SK-N-SH (cell line): ENCODE measurements at regions not wholly inside any gene's neighbourhood (a gene's known extent, or its start where the extent isn't known, plus 50 kb on each side); places are given as distances from the start of the nearest gene placed in this dataset.

Source experiments
- CTCF ChIA-PET: fragments of 300-600, 350-600 bp; formaldehyde crosslinking; extraction: SDS; loops from one replicate; lab custom pipeline; 2021; lab: Yijun Ruan, JAX
- POLR2A ChIA-PET: fragments of 350-600 bp; sonication (Branson Sonifier 250); formaldehyde crosslinking; extraction: SDS; loops from one replicate; lab custom pipeline; 2020; ENCODE audit warnings: antibody characterized with exemption, inconsistent platforms; lab: Yijun Ruan, JAX
- DNase-seq: peaks from one replicate; pipeline ENCODE4 v3.0.0; 2012
- H2AFZ ChIP-seq: fragments of 200-600 bp; sonication (generic); 2 replicates; pipeline ENCODE4 v1.8.1; 2016; ENCODE audit warnings: antibody characterized with exemption, mild to moderate bottlenecking, low read depth
- H3F3A ChIP-seq: fragments of 200-600 bp; sonication (generic); replicated peaks from 2 replicates; pipeline ENCODE3; 2016; ENCODE audit warnings: antibody characterized with exemption, mild to moderate bottlenecking; ENCODE audit not compliant: insufficient read depth
- H3K27ac ChIP-seq, 2 experiments: fragments of 200-500 bp in 1 of 2; fragments of 200-600 bp in 1 of 2; sonication (Bioruptor generic) in 1 of 2; sonication (generic), shearing (Covaris generic) in 1 of 2; 2 replicates each; pipeline versions ENCODE4 v1.5.1 to v1.6.1; 2014 to 2016; ENCODE audit warnings: low read depth in 2 of 2, inconsistent platforms in 1 of 2, low read length in 1 of 2, mild to moderate bottlenecking in 1 of 2, mixed read lengths in 1 of 2
- H3K27me3 ChIP-seq: fragments of 200-600 bp; sonication (generic), shearing (Covaris generic); 2 replicates; pipeline ENCODE4 v1.6.1; 2016; ENCODE audit warnings: mixed run types; ENCODE audit not compliant: insufficient read depth
- H3K36me3 ChIP-seq, 2 experiments: fragments of 200-500 bp in 1 of 2; fragments of 200-600 bp in 1 of 2; sonication (Bioruptor generic) in 1 of 2; sonication (generic) in 1 of 2; replicated peaks in 1 of 2; 2 replicates each; pipeline versions ENCODE3 to v1.5.1; 2014 to 2016; ENCODE audit warnings: low read length in 1 of 2, mild to moderate bottlenecking in 1 of 2; ENCODE audit not compliant: insufficient read depth in 2 of 2, control insufficient read depth in 1 of 2
- H3K4me1 ChIP-seq, 2 experiments: fragments of 200-500 bp in 1 of 2; fragments of 200-600 bp in 1 of 2; sonication (Bioruptor generic) in 1 of 2; sonication (generic), shearing (Covaris generic) in 1 of 2; 2 replicates each; pipeline versions ENCODE4 v1.5.1 to v1.6.1; 2014 to 2016; ENCODE audit warnings: low read depth in 1 of 2, low read length in 1 of 2, mixed run types in 1 of 2; ENCODE audit not compliant: insufficient read depth in 2 of 2, control insufficient read depth in 1 of 2
- H3K4me2 ChIP-seq: fragments of 200-600 bp; sonication (generic), shearing (Covaris generic); 2 replicates; pipeline ENCODE4 v1.6.1; 2017; ENCODE audit warnings: mixed run types
- H3K4me3 ChIP-seq, 2 experiments: fragments of 200-500 bp in 1 of 2; fragments of 200-600 bp in 1 of 2; sonication (Bioruptor generic) in 1 of 2; sonication (generic), shearing (Covaris generic) in 1 of 2; 2 replicates each; pipeline versions ENCODE4 v1.5.1 to v1.8.1; 2014 to 2016; ENCODE audit warnings: low read depth in 2 of 2, inconsistent platforms in 1 of 2, low read length in 1 of 2, mild to moderate bottlenecking in 1 of 2, mixed read lengths in 1 of 2, moderate library complexity in 1 of 2
- H3K79me2 ChIP-seq: fragments of 200-600 bp; sonication (generic); 2 replicates; pipeline ENCODE4 v1.8.1; 2017; ENCODE audit warnings: mild to moderate bottlenecking; ENCODE audit not compliant: insufficient read depth
- H3K9ac ChIP-seq: fragments of 200-600 bp; sonication (generic); 2 replicates; pipeline ENCODE4 v1.6.1; 2017; ENCODE audit warnings: mixed run types
- H3K9me2 ChIP-seq: fragments of 200-600 bp; sonication (generic); 2 replicates; pipeline ENCODE4 v1.6.1; 2017; ENCODE audit warnings: mixed run types
- H3K9me3 ChIP-seq: fragments of 200-600 bp; sonication (generic); 2 replicates; pipeline ENCODE4 v1.6.1; 2017; ENCODE audit warnings: mixed run types, mild to moderate bottlenecking, moderate library complexity
- H4K20me1 ChIP-seq: fragments of 200-600 bp; sonication (generic); 2 replicates; pipeline ENCODE4 v1.6.1; 2017; ENCODE audit warnings: mild to moderate bottlenecking, mixed run types; ENCODE audit not compliant: insufficient read depth
- CHD2 ChIP-seq: fragments of 150-350 bp; IDR thresholded peaks from 2 replicates; pipeline ENCODE4 v1.6.1; 2018; ENCODE audit warnings: low read length; ENCODE audit not compliant: partially characterized antibody
- EZH2phosphoT487 ChIP-seq: fragments of 200-600 bp; sonication (generic); IDR thresholded peaks from 2 replicates; pipeline ENCODE4 v1.6.1; 2017; ENCODE audit warnings: low read depth, mixed run types, mild to moderate bottlenecking, antibody characterized with exemption, moderate library complexity, borderline replicate concordance
- FOXJ3 ChIP-seq: sonication (generic); formaldehyde crosslinking; IDR thresholded peaks from 2 replicates; pipeline ENCODE4 v1.5.1; 2020; ENCODE audit warnings: mild to moderate bottlenecking, missing genetic modification reagents
- FOXM1 ChIP-seq: IDR thresholded peaks from 2 replicates; pipeline ENCODE4 v1.4.0; 2012; ENCODE audit warnings: low read depth, mild to moderate bottlenecking
- GATA2 ChIP-seq: sonication (generic); formaldehyde crosslinking; IDR thresholded peaks from 2 replicates; pipeline ENCODE4 v1.5.0; 2020; ENCODE audit warnings: mild to moderate bottlenecking, missing genetic modification reagents
- IRF3 ChIP-seq: fragments of 150-350 bp; IDR thresholded peaks from 2 replicates; pipeline ENCODE4 v1.6.1; 2016; ENCODE audit warnings: mild to moderate bottlenecking, low read depth, low read length
- JUND ChIP-seq: IDR thresholded peaks from 2 replicates; pipeline ENCODE4 v1.4.0; 2012
- NRF1 ChIP-seq: IDR thresholded peaks from 2 replicates; pipeline ENCODE4 v1.6.1; 2012; ENCODE audit warnings: low read depth, mild to moderate bottlenecking, low read length
- RAD21 ChIP-seq: IDR thresholded peaks from 2 replicates; pipeline ENCODE4 v1.6.1; 2012; ENCODE audit warnings: mild to moderate bottlenecking, low read length
- RCOR1 ChIP-seq: fragments of 150-350 bp; IDR thresholded peaks from 2 replicates; pipeline ENCODE4 v1.6.1; 2017; ENCODE audit warnings: antibody characterized with exemption, low read length
- RFX5 ChIP-seq: IDR thresholded peaks from 2 replicates; pipeline ENCODE4 v1.6.1; 2012; ENCODE audit warnings: mild to moderate bottlenecking, improper control_type of control experiment, low read length
- SIN3A ChIP-seq: IDR thresholded peaks from 2 replicates; pipeline ENCODE4 v1.6.1; 2012; ENCODE audit warnings: low read depth, mild to moderate bottlenecking, low read length, moderate library complexity, borderline replicate concordance
- SMC3 ChIP-seq: IDR thresholded peaks from 2 replicates; pipeline ENCODE4 v1.6.1; 2012; ENCODE audit warnings: low read depth, low read length, improper control_type of control experiment
- USF2 ChIP-seq: fragments of 150-350 bp; IDR thresholded peaks from 2 replicates; pipeline ENCODE4 v1.6.1; 2017; ENCODE audit warnings: antibody characterized with exemption, low read length, low read depth, borderline replicate concordance
- ZBTB33 ChIP-seq: IDR thresholded peaks from 2 replicates; pipeline ENCODE4 v1.4.0; 2012; ENCODE audit warnings: low read depth, borderline replicate concordance
- WGBS: methylation state at CpG from one replicate; pipeline ENCODE4 v1.1.6; 2017; ENCODE audit warnings: low lambda C conversion rate; 5-methylcytosine and 5-hydroxymethylcytosine counted together
- TF ChIP-seq, protein P1 (sequence below): IDR thresholded peaks from 2 replicates; pipeline ENCODE4; 2012

DNA sequence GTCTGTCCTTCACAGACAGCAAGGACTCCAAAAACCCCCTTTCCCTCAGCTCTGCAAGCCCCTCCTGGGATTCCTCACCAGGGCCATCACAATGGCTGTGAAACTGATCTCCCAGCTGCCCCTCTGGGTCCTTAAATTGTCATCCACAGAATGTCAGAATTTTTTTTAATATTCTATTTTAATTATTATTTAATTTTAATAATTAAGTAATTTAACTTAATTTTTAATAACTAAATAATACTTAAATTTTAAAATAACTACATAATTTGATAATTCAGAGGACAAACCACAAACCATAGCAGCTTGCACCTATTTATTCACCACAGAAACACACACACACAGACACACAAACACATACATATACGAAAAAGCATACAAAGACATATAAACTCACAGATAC is 565.8 kb upstream of the COBL start:
- TF ChIP-seq USF2 (no peak), IRF3 (no peak), EZH2phosphoT487 (no peak), FOXJ3 (CRISPR knock-in tag) (no peak), FOXM1 (no peak), CHD2 (no peak), GATA2 (CRISPR knock-in tag) (no peak), SMC3 (no peak), SIN3A (no peak)
- 14% methylated on average over 1 of the region's 1 CpG for WGBS

GRCh38 chr7:51881309-51881708 is 564.7 kb upstream of the COBL start:
- H3K79me2 ChIP-seq: no peaks in the 10 kb centered on the region
- no peak overlapping the region for H3K4me3 ChIP-seq
- no peak for DNase-seq
- no peaks in the 10 kb centered on the region for H3K4me1 ChIP-seq
- WGBS: 41% methylated on average over 2 of the region's 2 CpGs
- no peaks in the 10 kb centered on the region for H4K20me1 ChIP-seq
- TF ChIP-seq EZH2phosphoT487 (no peak), GATA2 (CRISPR knock-in tag) (no peak), FOXJ3 (CRISPR knock-in tag) (no peak), JUND (no peak), NRF1 (no peak), RAD21 (no peak), RFX5 (no peak), ZBTB33 (no peak), RCOR1 (no peak)
- TF ChIP-seq, protein P1, sequence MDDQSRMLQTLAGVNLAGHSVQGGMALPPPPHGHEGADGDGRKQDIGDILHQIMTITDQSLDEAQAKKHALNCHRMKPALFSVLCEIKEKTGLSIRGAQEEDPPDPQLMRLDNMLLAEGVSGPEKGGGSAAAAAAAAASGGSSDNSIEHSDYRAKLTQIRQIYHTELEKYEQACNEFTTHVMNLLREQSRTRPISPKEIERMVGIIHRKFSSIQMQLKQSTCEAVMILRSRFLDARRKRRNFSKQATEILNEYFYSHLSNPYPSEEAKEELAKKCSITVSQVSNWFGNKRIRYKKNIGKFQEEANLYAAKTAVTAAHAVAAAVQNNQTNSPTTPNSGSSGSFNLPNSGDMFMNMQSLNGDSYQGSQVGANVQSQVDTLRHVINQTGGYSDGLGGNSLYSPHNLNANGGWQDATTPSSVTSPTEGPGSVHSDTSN: no peak
- no peak overlapping the region for H3K4me2 ChIP-seq
- no peaks in the 10 kb centered on the region for H3K36me3 ChIP-seq
- no peak overlapping the region for H3K27ac ChIP-seq
- H3F3A ChIP-seq: no peaks in the 10 kb centered on the region
- no peaks in the 10 kb centered on the region for H3K9me2 ChIP-seq
- H3K9ac ChIP-seq: no peak overlapping the region
- H3K9me3 ChIP-seq: peaks cover 5% of the 10 kb centered on the region; the same call in 1 of the 2 replicates
- H2AFZ ChIP-seq: no peak overlapping the region
- CTCF ChIA-PET: no interaction called here
- POLR2A ChIA-PET: no interaction called here
- no peaks in the 10 kb centered on the region for H3K27me3 ChIP-seq

More for the DNA sequence above, 565.8 kb upstream of the COBL start:
- H3K9ac ChIP-seq: no peak overlapping the region
- no peaks in the 10 kb centered on the region for H3K79me2 ChIP-seq
- no peaks in the 10 kb centered on the region for H3K9me2 ChIP-seq
- no peak for DNase-seq
- POLR2A ChIA-PET: no interaction called here
- H3K27ac ChIP-seq: no peak overlapping the region
- peaks cover 6% of the 10 kb centered on the region; the same call in 1 of the 2 replicates for H3K9me3 ChIP-seq
- no peak overlapping the region for H3K4me2 ChIP-seq
- no peaks in the 10 kb centered on the region for H3F3A ChIP-seq
- H2AFZ ChIP-seq: no peak overlapping the region
- no peak overlapping the region for H3K4me3 ChIP-seq
- no peaks in the 10 kb centered on the region for H3K36me3 ChIP-seq
- H3K27me3 ChIP-seq: no peaks in the 10 kb centered on the region
- no peaks in the 10 kb centered on the region for H4K20me1 ChIP-seq
- H3K4me1 ChIP-seq: no peaks in the 10 kb centered on the region
- CTCF ChIA-PET: no interaction called here
